GM12873 (cell line): ENCODE measurements at regions not wholly inside any gene's neighbourhood (a gene's known extent, or its start where the extent isn't known, plus 50 kb on each side); places are given as distances from the start of the nearest gene placed in this dataset.

Experiments
- TF ChIP-seq, protein P1 (sequence below): IDR thresholded peaks from 2 replicates; pipeline ENCODE4 v1.5.1; 2012; ENCODE audit warnings: low read depth, mild to moderate bottlenecking, moderate library complexity, low read length, control low read depth; ENCODE audit not compliant: insufficient read depth; ENCODE audit errors: missing control alignments

DNA sequence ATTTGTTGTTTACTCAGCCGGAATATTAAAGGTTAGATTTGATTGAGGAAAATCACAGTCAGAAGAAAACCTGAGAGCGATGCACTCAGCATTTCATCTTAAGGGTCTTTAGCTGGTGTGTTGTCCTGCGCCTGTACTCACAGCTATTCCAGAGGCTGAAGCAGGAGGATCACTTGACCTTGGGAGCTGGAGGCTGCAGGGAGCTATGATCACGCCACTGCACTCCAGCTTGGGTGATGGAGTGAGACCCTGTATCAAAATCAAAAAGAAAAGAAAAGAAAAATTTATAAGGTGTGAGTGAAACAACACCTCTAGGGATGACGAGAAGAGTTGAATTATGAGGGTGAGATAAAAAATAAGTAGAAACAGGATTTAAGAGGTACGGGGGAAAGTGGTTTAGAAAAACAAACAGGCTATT, 165.0 kb downstream of the TRIM27 start:
- TF ChIP-seq, protein P1, sequence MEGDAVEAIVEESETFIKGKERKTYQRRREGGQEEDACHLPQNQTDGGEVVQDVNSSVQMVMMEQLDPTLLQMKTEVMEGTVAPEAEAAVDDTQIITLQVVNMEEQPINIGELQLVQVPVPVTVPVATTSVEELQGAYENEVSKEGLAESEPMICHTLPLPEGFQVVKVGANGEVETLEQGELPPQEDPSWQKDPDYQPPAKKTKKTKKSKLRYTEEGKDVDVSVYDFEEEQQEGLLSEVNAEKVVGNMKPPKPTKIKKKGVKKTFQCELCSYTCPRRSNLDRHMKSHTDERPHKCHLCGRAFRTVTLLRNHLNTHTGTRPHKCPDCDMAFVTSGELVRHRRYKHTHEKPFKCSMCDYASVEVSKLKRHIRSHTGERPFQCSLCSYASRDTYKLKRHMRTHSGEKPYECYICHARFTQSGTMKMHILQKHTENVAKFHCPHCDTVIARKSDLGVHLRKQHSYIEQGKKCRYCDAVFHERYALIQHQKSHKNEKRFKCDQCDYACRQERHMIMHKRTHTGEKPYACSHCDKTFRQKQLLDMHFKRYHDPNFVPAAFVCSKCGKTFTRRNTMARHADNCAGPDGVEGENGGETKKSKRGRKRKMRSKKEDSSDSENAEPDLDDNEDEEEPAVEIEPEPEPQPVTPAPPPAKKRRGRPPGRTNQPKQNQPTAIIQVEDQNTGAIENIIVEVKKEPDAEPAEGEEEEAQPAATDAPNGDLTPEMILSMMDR = no peak

DNA sequence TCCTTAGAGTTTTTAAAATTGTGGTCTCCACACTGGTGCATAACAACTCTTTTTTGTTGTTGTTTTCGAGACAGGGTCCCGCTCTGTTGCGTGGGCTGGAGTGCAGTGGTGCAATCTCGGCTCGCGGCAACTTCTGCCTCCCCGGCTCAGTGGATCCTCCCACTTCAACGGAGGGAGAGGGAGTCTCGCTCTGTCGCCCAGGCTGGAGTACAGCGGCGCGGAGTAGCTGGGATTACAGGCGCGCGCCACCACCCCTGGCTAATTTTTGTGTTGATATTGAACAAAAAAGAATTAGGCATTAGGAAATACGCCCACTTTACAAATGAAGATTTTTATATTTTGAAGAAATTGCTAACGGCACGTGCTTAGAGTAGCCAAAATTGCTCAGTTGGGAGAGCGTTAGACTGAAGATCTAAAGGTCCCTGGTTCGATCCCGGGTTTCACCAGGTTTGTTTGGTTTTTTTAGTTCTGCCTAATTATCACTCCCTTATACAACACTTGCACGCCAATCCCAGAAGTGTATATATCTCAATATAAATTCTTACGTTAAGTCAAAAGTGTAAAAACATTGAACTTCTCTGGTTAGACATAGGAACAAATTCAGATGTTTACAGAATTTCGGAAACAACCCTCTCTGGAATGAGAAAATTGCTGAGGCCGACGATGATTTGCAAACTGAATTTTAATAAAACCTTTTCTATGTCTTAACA, 159.6 kb downstream of the TRIM27 start:
- TF ChIP-seq, protein P1 = no peak

DNA sequence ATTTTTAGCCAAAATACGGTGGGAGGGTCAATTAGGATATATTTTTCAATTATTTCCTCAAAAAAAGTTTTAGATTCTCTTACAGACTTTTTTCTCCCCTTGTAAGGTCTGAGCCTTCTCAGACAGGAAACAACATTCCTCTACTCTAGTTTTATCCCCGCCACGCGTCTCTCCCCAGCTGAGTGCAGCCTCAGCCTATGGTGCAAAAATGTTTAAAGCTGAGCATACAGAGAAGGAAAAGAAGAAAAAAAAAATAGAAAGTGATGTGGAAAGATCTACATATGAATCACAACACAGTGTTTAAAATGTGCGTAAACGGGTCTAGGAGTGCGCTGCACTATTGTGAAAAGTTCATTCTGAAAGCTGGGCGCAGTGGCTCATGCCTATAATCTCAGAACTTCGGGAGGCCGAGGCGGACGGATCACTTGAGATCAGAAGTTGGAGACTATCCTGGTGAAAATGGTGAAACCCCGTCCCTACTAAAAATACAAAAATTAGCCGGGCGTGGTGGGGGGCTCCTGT, 159.0 kb downstream of the TRIM27 start:
- TF ChIP-seq, protein P1 = no peak

DNA sequence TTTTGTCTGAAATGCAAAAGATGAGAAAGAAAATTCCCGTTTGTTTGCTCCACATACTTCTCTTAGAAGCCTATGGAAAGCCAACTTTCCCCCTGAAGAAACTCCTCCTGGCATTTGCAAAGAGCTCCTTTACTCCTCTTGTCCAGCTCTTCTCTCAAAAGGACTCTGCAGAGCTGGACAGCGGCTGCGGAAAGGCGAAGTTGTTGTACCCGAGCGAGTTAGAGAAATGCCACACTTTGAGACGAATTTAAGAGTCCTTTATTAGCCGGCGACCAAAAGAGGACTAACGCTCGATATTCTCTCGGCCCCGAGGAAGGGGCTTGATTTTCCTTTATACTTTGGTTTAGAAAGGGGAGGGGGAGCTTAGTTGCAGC, 157.8 kb downstream of the TRIM27 start:
- TF ChIP-seq, protein P1 = no peak

DNA sequence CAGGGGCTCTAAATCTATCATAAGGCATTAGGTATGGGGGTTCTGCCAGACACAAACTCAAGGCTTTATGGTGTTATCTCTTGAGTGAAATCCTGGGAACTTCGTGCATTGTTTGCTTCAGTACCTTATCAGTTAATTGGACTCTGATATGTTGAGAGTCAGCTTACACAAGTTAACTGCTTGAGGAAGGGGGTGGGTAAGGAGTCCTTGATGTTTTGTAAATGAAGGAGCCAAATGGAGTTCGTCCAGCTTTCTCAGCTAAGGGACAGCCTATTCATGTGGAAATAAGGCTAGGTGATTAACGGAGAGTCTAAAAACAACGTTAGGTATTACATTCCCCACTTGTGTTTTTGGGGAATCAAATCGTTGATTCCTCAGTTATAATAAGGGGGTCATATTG, 157.4 kb downstream of the TRIM27 start:
- TF ChIP-seq, protein P1 = no peak

DNA sequence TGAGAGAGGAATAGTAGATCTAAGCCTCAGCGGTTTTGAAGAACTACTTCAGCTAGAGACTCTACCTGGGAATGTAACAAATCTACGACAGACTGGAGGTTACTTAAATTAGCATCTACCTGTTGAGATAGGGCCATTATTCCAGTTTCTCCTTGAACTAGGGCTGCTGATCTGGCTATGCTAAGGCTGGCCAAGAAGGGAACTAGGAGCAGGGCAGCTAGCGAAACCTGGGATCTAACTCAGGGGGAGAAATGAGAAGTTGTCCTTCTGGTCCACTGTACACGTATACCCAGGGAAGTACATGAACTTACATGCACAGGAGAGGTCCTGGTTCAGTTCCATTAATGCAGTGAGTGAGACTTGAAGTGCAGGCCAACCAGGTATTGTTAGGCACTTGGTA, 156.7 kb downstream of the TRIM27 start:
- TF ChIP-seq, protein P1 = no peak

DNA sequence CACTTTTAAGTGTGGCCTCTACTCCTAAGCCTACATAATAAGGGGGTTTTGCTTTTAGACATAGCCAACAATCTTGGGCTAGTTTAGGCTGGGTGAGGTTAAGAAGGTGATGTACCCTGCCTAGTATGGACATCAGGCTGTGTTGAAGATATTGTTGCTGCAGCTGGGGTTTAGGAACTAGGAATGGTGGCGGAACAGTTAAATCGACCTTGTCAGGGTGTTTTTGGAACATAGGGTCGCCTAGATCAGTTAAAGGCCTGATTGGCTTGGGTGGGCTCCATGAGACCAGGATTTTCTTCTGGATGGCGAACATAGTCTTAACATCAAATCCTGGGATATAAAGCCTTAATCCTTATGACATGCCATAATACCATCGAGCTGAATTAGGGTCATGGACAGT, 156.1 kb downstream of the TRIM27 start:
- TF ChIP-seq, protein P1 = no peak
